GM20000 (cell line): ENCODE measurements at regions not wholly inside any gene's neighbourhood (a gene's known extent, or its start where the extent isn't known, plus 50 kb on each side); places are given as distances from the start of the nearest gene placed in this dataset.

Experiments used
- DNase-seq: peaks from one replicate; pipeline ENCODE4 v3.0.0; 2012; ENCODE audit warnings: low spot score
- TF ChIP-seq, protein P1 (sequence below): IDR thresholded peaks from 2 replicates; pipeline ENCODE4 v1.5.1; 2012; ENCODE audit warnings: mild to moderate bottlenecking, control low read depth; ENCODE audit errors: extremely low read depth, missing control alignments

DNA sequence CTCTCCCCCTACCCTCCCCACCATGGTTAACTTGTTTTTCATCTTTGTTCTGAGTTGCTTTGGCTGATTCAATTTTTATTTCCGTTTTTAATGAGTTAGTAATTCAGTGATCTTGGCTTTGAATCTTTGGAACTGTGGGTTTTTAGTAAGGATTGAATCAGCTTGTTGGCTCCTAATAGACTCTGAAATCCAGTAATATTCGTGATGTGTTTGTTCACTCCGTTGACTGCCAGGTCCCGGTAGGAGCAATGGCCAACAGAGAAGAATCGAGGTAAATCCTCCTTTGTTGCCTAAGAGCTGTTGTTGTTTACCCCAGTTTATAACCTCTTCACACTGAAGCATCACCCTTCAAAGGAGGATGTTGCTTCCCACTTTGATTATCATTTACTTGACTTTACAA lies 92.7 kb downstream of the PCSK1 start:
- DNase-seq, result no peak
- TF ChIP-seq, protein P1, sequence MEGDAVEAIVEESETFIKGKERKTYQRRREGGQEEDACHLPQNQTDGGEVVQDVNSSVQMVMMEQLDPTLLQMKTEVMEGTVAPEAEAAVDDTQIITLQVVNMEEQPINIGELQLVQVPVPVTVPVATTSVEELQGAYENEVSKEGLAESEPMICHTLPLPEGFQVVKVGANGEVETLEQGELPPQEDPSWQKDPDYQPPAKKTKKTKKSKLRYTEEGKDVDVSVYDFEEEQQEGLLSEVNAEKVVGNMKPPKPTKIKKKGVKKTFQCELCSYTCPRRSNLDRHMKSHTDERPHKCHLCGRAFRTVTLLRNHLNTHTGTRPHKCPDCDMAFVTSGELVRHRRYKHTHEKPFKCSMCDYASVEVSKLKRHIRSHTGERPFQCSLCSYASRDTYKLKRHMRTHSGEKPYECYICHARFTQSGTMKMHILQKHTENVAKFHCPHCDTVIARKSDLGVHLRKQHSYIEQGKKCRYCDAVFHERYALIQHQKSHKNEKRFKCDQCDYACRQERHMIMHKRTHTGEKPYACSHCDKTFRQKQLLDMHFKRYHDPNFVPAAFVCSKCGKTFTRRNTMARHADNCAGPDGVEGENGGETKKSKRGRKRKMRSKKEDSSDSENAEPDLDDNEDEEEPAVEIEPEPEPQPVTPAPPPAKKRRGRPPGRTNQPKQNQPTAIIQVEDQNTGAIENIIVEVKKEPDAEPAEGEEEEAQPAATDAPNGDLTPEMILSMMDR, result no peak

DNA sequence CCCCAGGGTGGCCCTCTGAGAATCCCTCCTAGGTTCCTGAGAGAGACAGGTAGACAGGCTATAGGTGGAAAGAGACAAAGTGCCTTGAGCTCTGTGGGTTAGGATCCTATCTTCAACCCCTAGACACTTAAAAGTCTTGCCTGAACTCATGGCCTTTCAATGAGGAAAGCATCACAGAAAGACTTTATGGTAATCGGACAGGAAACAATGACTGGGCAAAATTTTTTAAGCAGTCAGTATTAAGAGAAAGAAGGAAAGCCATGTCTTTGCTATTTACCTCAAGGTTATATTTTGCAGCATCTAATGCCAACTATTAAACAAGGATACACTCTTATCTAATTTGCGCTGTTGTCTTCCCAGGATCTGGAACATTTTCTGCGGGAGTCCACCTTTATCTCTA lies 93.2 kb downstream of the PCSK1 start:
- TF ChIP-seq, protein P1, result no peak
- no peak for DNase-seq

DNA sequence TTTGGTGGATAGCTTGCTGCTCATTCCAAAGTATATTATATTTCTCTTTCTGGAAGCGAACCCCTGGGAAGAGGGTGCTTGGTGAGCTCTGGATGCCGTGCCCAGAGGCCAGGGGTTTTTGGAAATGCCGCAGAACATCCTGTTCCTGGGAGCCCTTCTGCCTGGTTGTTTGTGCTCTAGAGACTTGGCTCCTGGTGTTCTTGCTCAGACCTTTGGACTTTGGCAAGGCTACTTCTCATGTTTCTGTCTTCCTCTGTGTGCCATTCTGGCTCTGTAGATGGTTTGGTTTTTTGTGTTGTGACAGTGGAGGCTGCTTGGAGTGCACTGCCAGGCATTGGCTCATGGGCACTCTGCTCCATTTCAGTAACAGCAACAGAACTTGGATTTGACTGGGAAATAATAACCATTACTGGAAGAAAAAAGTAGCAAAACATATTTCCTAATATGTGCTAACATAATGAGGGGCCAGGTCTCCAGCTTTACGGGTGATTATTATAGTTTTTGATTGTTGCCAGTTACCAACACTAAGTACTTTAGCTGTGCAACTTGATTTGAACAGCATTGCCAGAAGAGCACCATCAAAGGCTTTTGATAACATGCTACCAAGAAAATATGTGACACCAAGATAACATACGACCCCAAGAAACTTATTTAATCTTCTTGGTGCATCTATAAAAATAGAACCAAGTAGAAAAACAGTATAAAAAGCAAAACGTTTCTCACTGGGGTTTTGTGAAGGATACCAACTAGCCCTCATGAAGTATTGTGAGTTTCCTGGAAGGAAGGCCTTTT lies 94.2 kb downstream of the PCSK1 start:
- TF ChIP-seq, protein P1, result no peak
- no peak for DNase-seq

DNA sequence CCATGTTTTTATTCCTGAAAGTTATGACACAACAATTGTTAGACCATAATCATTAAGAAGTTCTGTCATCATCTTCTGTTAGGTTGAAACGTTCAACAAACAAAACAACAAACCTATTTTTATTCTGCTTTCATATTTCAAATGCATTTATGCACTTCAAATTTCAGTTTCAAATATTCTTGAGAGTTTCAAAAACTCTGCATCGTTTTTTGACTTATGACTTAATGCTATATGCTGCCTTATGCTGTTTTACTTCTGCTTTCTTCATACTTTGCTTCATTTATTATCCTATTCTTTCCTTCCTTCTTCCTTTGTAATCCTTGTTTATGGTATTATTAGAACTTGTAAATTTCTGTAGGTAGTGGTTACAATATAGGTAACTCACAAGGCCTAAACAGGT lies 95.0 kb downstream of the PCSK1 start:
- peak; percentile 19 for DNase-seq
- TF ChIP-seq, protein P1, result no peak

DNA sequence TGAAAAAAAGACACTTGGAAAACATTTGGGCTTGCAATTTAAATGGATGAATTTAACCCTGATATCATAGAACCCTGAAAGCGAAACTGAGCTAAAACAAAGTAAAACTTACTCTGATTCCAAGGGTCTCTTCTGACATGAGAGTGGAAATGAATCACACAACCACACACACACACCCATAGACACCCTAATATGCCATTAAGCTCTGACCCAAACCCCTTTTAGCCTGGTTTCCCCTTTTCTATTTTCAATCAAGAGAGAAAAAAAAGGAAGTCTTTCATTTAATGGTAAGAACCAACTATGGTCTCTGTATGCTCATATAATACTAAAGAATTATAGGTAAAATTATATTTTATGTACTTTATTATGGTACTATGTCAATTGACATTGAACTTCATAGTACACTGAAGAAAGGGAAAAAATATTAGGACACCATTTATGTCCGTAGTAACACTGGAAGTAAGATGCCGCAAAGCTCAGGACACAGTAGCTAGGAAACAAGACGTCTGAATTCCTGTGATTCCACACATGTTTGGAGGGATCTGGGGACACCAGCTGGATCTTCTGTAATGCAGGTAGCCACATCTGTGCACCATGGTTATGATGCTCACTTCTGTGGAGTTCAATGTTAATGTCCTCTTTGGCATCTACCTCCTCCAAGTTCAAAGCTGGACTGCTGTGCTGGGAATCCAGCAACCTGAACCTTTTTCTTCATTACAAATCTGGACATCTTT lies 95.8 kb downstream of the PCSK1 start:
- TF ChIP-seq, protein P1, result no peak
- no peak for DNase-seq

DNA sequence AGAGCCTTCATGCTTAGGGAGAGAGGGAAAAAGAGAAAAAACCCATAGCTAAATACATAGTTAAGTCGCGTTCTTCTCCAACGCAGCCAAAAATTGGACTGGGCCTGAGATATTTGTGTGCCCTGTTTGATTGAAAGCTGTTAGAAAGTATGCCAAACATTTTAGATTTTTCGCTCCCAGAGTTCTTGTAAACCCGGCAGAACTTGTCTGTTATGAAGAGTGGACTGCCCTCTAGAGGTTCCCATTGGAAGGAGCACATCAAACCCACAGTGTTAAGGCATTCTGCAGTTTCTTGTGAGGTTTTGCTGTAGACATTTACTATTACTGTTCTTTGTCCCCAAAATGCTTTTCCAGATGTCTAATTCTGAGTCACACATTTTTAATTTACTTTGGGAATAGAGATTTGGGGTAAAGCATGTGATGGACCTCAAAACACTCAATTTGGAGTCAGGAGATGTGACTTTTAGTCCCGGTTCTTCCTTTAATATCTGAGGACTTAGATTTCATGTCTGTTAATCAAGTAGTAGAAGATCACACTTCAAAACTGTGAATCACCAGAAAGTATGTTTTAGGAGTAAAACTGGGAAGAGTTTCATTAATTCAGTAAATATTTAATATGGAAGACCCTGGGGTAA lies 96.6 kb downstream of the PCSK1 start:
- DNase-seq, result peak; percentile 45

More for the DNA sequence above, 96.6 kb downstream of the PCSK1 start:
- TF ChIP-seq, protein P1, result peak; percentile 78
